ENCODE measurements at regions not wholly inside any gene's neighbourhood (a gene's known extent, or its start where the extent isn't known, plus 50 kb on each side); places are given as distances from the start of the nearest gene placed in this dataset.

DNA sequence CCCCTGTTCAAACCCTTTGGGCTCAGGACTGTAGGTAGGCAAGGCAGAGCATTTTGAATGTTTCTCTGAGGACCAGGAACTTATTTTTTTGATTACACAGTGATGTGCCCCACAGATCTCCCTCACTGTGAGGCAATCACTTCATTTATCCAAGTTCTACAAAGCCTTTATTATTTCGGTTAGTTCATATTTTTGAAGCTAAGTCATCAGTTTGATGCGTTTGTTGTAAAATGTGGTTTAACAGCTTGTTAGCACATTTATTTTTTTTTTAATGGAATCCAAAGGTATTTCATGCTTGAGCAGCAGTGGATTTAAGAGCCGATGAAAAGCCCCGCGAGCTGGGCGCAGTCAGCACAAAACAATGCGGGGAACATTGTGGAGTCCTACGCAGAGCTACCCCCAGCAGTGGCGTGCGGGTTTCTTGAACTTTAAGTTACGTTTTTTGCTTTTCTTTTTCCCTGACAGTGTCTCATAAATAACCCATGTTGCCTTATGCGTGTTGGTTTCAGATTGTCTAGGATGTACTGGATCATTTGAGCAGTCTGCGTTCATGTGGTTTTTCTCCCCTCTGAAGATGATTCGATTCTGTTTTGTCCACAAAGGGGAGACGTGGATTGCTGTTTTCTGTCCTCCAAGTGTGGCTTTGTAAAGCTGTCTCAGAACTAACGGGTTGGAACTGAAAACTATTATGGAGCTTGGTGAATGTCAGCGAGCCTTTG lies 233.6 kb upstream of the BMP2 start:
- no peak overlapping the region for H3K27ac ChIP-seq (ENCODE audit: control insufficient read depth, insufficient read depth)
- H3K4me3 ChIP-seq = no peak overlapping the region
- TF ChIP-seq BCL11A (IDR thresholded peaks at IDR 0.05; ENCODE audit: low read depth, low read length) (no peak), TCF3 (IDR thresholded peaks at IDR 0.05; ENCODE audit: borderline replicate concordance, insufficient read depth, low read depth, low read length) (no peak), SIN3A (IDR thresholded peaks at IDR 0.05; ENCODE audit: low read depth, low read length) (no peak), SIX5 (IDR thresholded peaks at IDR 0.05; ENCODE audit: low read depth, low read length, severe bottlenecking) (no peak), POU2F2 (IDR thresholded peaks at IDR 0.05; ENCODE audit: borderline replicate concordance, low read depth, low read length) (no peak), SREBF2 (IDR thresholded peaks at IDR 0.05; ENCODE audit: low read length) (no peak), NFYB (IDR thresholded peaks at IDR 0.05; ENCODE audit: insufficient read depth, low read depth, low read length) (no peak), MEF2A (IDR thresholded peaks at IDR 0.05; ENCODE audit: insufficient read depth, low read depth, low read length) (no peak), CHD4 (IDR thresholded peaks at IDR 0.05) (no peak)
- TF ChIP-seq, protein P1, sequence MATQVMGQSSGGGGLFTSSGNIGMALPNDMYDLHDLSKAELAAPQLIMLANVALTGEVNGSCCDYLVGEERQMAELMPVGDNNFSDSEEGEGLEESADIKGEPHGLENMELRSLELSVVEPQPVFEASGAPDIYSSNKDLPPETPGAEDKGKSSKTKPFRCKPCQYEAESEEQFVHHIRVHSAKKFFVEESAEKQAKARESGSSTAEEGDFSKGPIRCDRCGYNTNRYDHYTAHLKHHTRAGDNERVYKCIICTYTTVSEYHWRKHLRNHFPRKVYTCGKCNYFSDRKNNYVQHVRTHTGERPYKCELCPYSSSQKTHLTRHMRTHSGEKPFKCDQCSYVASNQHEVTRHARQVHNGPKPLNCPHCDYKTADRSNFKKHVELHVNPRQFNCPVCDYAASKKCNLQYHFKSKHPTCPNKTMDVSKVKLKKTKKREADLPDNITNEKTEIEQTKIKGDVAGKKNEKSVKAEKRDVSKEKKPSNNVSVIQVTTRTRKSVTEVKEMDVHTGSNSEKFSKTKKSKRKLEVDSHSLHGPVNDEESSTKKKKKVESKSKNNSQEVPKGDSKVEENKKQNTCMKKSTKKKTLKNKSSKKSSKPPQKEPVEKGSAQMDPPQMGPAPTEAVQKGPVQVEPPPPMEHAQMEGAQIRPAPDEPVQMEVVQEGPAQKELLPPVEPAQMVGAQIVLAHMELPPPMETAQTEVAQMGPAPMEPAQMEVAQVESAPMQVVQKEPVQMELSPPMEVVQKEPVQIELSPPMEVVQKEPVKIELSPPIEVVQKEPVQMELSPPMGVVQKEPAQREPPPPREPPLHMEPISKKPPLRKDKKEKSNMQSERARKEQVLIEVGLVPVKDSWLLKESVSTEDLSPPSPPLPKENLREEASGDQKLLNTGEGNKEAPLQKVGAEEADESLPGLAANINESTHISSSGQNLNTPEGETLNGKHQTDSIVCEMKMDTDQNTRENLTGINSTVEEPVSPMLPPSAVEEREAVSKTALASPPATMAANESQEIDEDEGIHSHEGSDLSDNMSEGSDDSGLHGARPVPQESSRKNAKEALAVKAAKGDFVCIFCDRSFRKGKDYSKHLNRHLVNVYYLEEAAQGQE (IDR thresholded peaks at IDR 0.05; ENCODE audit: low read depth, low read length) = no peak
- TF ChIP-seq, protein P2, sequence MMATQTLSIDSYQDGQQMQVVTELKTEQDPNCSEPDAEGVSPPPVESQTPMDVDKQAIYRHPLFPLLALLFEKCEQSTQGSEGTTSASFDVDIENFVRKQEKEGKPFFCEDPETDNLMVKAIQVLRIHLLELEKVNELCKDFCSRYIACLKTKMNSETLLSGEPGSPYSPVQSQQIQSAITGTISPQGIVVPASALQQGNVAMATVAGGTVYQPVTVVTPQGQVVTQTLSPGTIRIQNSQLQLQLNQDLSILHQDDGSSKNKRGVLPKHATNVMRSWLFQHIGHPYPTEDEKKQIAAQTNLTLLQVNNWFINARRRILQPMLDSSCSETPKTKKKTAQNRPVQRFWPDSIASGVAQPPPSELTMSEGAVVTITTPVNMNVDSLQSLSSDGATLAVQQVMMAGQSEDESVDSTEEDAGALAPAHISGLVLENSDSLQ (IDR thresholded peaks at IDR 0.05) = no peak
- TF ChIP-seq, protein P3, sequence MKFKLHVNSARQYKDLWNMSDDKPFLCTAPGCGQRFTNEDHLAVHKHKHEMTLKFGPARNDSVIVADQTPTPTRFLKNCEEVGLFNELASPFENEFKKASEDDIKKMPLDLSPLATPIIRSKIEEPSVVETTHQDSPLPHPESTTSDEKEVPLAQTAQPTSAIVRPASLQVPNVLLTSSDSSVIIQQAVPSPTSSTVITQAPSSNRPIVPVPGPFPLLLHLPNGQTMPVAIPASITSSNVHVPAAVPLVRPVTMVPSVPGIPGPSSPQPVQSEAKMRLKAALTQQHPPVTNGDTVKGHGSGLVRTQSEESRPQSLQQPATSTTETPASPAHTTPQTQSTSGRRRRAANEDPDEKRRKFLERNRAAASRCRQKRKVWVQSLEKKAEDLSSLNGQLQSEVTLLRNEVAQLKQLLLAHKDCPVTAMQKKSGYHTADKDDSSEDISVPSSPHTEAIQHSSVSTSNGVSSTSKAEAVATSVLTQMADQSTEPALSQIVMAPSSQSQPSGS (IDR thresholded peaks at IDR 0.05; ENCODE audit: low read length) = no peak
- SMC1A ChIA-PET (ENCODE audit: uncharacterized antibody, unreplicated experiment) = interaction anchor here (0.6 to 0.9 kb wide), 2 partner anchors 25 to 60 kb away, joined by 3 to 4 read pairs; no protein-coding TSS in a partner anchor
- POLR2A ChIA-PET = interaction anchor here (0.6 kb wide), 2 partner anchors 10 to 49 kb away, joined by 3 read pairs; no protein-coding TSS in a partner anchor
- H3K27me3 ChIP-seq (replicated peaks in 1 of 2; ENCODE audit: control insufficient read depth in 2 of 2, insufficient read depth in 2 of 2, low read length in 1 of 2) = no peaks in the 10 kb centered on the region; a peak in 1 of 4 replicates
- no peak overlapping the region for H3K9ac ChIP-seq (ENCODE audit: control insufficient read depth, insufficient read depth, low read length)
- H3K79me2 ChIP-seq (ENCODE audit: control insufficient read depth, insufficient read depth, low read length) = no peaks in the 10 kb centered on the region
- CTCF ChIA-PET = interaction anchor here (0.6 kb wide), 1 partner anchor 87 kb away, joined by 4 read pairs; no protein-coding TSS in a partner anchor
- no peak overlapping the region for H2AFZ ChIP-seq (ENCODE audit: control insufficient read depth, low read depth, low read length)
- intact Hi-C loops (cut with micrococcal nuclease; ENCODE audit: unreplicated experiment) (no loop called here), in situ Hi-C loops (cut with MboI) (no loop called here)
- DNase-seq (ENCODE audit: low read depth, low spot score) (no peak), FAIRE-seq (no peak), ATAC-seq (no peak)
- RAD21 ChIA-PET (ENCODE audit: unreplicated experiment) = no interaction called here
- no peaks in the 10 kb centered on the region for H3K9me3 ChIP-seq (replicated peaks; ENCODE audit: control insufficient read depth, insufficient read depth, low read length)
- no peaks in the 10 kb centered on the region for H3K36me3 ChIP-seq (ENCODE audit: control insufficient read depth in 2 of 2, insufficient read depth in 2 of 2, low read length in 1 of 2)
- no peaks in the 10 kb centered on the region for H3K4me1 ChIP-seq (ENCODE audit: control insufficient read depth, insufficient read depth, low read length)
- no TSS peak for BruUV-seq (replicated peaks)
- H3K4me2 ChIP-seq (ENCODE audit: control insufficient read depth, insufficient read depth) = no peak overlapping the region
- H4K20me1 ChIP-seq (ENCODE audit: control insufficient read depth, insufficient read depth) = no peaks in the 10 kb centered on the region
- WGBS (ENCODE audit: insufficient coverage, insufficient replicate concordance, low lambda C conversion rate, missing lambda C conversion rate) = 63% methylated on average over 17 of the region's 17 CpGs

All from GM12878 (cell line).